Motor neuron (in vitro differentiated cells): ENCODE measurements at regions not wholly inside any gene's neighbourhood (a gene's known extent, or its start where the extent isn't known, plus 50 kb on each side); places are given as distances from the start of the nearest gene placed in this dataset.
"Not testable (repeated sequence)": the region's sequence is repeated elsewhere in the genome, so short reads cannot be mapped to it uniquely, and the experiment has no call there.

ENCODE experiments used
- ATAC-seq, 8 experiments: fragments of 200-7000 bp; cut with Tn5 transposase; replicated peaks in 6 of 8; 2 replicates each; pipeline ENCODE4 v1.8.0; 2021; ENCODE audit warnings: mild to moderate bottlenecking in 8 of 8, moderate library complexity in 8 of 8
- H3K27ac ChIP-seq, 2 donors: fragments of 250-450 bp; sonication (Bioruptor Pico); 2 replicates each; pipeline ENCODE4 v1.9.0; 2021; ENCODE audit warnings: antibody characterized with exemption in 2 of 2, mild to moderate bottlenecking in 2 of 2, moderate library complexity in 1 of 2
- H3K4me1 ChIP-seq, 2 donors: fragments of 250-450 bp; sonication (Bioruptor Pico); replicated peaks in 1 of 2; 2 replicates each; pipeline ENCODE4 v1.6.1; 2021; ENCODE audit warnings: antibody characterized with exemption in 2 of 2, mild to moderate bottlenecking in 2 of 2, moderate library complexity in 1 of 2
- H3K4me3 ChIP-seq, 5 donors: fragments of 250-450 bp; sonication (Bioruptor Pico); 2 replicates each; pipeline ENCODE4 v1.9.0; 2021; ENCODE audit warnings: antibody characterized with exemption in 5 of 5, mild to moderate bottlenecking in 5 of 5, moderate library complexity in 4 of 5
- WGBS, 10 experiments: fragments of 450-650 bp; shearing (Covaris generic); methylation state at CpG; one replicate each; pipeline ENCODE4 v1.0.0; 2022; 5-methylcytosine and 5-hydroxymethylcytosine counted together
- in situ Hi-C, 9 experiments: fragments of 400-800 bp; cut with MboI; loops; one replicate each; pipeline ENCODE4 v1.15.0; 2021; ENCODE audit warnings: low sequenced_read_pairs in 9 of 9, low pct_unique_long_range_greater_than_20kb in 2 of 9; ENCODE audit not compliant: unreplicated experiment in 9 of 9

DNA sequence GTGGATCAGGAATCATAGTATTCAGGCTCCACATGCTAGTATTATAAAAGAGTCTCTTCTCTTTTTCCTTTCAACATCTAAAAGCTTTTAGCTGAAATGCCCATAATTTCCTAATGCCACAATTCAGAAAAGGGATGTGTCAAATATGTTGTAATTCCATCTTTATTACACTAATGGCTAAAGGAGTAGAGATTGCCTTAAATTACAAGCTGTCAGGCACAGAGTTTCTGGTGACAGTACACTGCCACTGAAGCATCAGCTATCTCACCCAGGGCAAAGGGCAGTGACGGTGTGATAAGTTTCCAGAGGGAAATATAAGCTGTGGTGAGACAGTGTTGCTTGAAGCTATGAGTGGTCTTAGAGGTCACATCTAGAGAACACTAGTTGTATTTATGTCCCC is 581.1 kb downstream of the KCNT2 start:
- Histone ChIP-seq H3K27ac (no peak overlapping the region), H3K4me3 (no peak overlapping the region), H3K4me1 (no peaks in the 10 kb centered on the region)
- in situ Hi-C loops, result no loop called here
- ATAC-seq, result peak in 3 of 8 experiments; percentile 36 to 73 (median 47)
- 86% methylated on average over 1 of the region's 1 CpG; no CpG with 5 or more reads in 9 of the 10 experiments for WGBS, 10 experiments

DNA sequence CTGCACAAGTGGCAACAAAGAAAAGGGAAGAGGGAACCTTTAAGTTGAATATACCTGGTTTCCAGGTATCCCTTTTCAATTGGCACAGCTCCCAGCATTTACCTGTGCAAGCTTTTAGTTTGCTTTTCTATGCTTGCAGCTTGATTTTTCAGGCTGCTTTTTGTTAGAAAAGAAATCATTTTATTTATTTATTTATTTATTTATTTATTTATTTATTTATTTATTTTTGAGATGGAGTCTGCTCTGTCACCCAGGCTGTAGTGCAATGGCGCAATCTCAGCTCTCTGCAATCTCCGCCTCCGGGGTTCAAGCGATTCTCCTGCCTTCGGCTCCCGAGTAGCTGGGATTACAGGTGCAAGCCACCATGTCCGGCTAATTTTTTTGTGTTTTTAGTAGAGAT is 587.1 kb downstream of the KCNT2 start:
- in situ Hi-C loops, H3K4me3 ChIP-seq, H3K27ac ChIP-seq, ATAC-seq, H3K4me1 ChIP-seq: not testable (repeated sequence)
- WGBS, 10 experiments, result 33 to 100% (median 95%) methylated on average over 1 to 7 of the region's 7 CpGs; no CpG with 5 or more reads in 1 of the 10 experiments

DNA sequence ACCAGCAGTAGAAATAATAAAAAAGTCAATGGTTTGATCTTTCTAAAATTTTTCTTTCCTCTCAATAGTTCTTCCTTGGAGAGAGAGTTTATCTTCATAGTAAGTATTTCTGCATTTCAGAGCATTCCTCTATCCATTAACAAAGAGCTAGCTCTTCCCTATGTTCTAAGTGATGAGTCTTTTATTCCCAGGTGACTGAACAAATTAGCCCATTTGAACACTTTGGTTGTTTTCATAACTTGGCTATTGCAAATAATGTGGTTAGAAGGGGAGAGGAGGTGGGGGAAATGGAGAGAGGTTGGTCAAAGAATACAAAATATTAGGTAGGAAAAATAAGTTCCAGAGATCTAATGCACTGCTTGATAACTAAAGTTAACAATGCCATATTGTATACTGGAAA is 598.9 kb downstream of the KCNT2 start:
- no peak overlapping the region for H3K27ac ChIP-seq
- H3K4me3 ChIP-seq, result no peak overlapping the region
- in situ Hi-C loops, result no loop called here
- no peaks in the 10 kb centered on the region for H3K4me1 ChIP-seq
- ATAC-seq, result no peak

DNA sequence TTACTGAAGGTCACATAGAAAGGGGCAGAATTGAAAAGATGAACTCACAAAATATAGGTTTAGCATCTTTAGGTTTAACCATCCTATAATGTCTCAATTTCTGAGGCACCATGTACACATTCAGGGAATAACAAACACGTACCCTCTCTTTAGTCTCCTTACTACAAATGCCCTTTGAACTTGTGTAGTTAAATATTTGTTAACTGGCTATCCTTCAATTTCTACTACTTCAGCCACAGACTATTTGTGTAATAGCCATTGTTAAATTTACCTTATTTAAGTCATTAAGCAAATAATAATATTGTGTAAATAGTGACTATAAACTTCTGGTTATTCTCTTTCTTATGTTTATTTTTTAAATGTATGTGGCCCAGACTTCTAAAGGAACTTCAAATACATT is 600.5 kb downstream of the KCNT2 start:
- Histone ChIP-seq H3K4me1 (no peaks in the 10 kb centered on the region), H3K4me3 (no peak overlapping the region), H3K27ac (no peak overlapping the region)
- ATAC-seq, result no peak
- in situ Hi-C loops, result no loop called here
- 17 to 100% (median 62%) methylated on average over 1 of the region's 1 CpG; no CpG with 5 or more reads in 2 of the 10 experiments for WGBS, 10 experiments

DNA sequence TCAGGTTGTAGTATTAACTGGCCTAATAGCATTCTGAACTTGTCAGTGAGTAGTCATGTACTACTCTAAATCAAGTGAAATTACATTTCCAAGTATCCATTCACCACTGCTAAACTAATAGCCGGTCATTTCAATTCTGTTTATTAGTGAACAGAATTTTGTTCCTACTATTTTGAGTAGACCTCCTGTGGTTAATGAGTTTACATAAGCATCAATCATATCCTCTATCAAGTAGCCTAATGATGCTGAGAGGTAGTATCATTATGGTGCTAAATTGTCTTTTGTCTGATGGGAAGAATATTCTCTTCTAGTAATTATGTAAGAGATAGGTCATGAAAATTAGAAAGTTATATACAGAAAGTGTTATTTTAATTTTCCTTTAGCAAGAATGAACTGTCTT is 602.8 kb downstream of the KCNT2 start:
- in situ Hi-C loops, result no loop called here
- 40 to 100% (median 100%) methylated on average over 1 of the region's 1 CpG; no CpG with 5 or more reads in 2 of the 10 experiments for WGBS, 10 experiments
- H3K27ac ChIP-seq, result no peak overlapping the region
- H3K4me1 ChIP-seq, result no peaks in the 10 kb centered on the region
- no peak for ATAC-seq
- H3K4me3 ChIP-seq, result no peak overlapping the region

DNA sequence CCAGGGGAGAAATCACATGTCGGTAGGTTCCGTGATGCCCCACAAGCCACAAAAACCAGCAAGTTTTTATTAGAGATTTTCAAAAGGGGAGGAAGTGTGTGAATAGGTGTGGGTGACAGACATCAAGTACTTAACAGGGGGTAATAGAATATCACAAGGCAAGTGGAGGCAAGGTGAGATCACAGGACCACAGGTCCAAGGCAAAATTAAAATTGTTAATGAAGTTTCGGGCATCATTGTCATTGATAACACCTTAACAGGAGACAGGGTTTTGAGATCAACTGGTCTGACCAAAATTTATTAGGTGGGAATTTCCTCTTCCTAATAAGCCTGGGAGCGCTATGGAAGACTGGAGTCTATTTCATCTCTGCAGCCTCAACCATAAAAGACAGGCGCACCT is 603.9 kb downstream of the KCNT2 start:
- H3K27ac ChIP-seq, H3K4me1 ChIP-seq, ATAC-seq, H3K4me3 ChIP-seq, in situ Hi-C loops: not testable (repeated sequence)
- 0 to 85% (median 54%) methylated on average over 1 to 4 of the region's 5 CpGs; no CpG with 5 or more reads in 1 of the 10 experiments for WGBS, 10 experiments

DNA sequence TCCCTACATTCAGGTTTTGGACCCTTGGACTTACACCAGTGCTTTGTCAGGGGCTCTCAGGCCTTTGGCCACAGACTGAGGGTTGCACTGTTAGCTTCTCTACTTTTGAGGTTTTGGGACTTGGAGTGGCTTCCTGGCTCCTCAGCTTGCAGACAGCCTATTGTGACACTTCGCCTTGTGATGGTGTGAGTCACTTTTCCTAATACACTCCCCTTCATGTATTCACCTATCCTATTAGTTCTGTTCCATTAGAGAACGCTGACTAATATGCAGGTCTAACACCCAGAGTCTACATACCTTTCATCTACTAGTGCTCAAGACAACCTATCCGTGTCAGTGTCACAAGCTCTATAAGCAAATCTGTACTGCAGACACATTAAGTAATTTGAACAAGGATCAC is 605.3 kb downstream of the KCNT2 start:
- Histone ChIP-seq H3K4me3 (no peak overlapping the region), H3K27ac (no peak overlapping the region), H3K4me1 (no peaks in the 10 kb centered on the region)
- ATAC-seq, result peak in 1 of 8 experiments; percentile 14
- in situ Hi-C loops, result no loop called here
- 46 to 95% (median 70%) methylated on average over 1 to 3 of the region's 3 CpGs; no CpG with 5 or more reads in 2 of the 10 experiments for WGBS, 10 experiments

DNA sequence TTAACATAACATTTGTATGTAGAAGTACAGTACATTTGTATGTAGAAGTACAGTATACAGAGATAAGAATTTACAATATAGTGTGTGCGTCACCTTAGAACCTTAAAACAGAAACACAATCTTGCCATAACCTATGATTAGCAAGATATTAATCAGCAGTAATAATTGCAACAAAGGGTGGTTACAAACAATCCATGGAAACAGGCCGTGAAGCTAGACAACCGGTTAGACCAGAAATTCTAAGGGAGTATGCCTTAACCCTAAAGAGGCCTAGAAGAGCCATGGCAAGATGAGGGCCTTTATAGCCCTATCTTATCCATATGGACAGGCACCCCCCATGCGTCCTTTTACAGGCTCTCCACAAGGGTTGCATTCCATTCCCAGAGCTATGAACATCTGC is 605.9 kb downstream of the KCNT2 start:
- H3K4me3 ChIP-seq, H3K4me1 ChIP-seq, H3K27ac ChIP-seq, ATAC-seq, in situ Hi-C loops: not testable (repeated sequence)
- 70 to 100% (median 100%) methylated on average over 1 to 4 of the region's 4 CpGs; no CpG with 5 or more reads in 2 of the 10 experiments for WGBS, 10 experiments

DNA sequence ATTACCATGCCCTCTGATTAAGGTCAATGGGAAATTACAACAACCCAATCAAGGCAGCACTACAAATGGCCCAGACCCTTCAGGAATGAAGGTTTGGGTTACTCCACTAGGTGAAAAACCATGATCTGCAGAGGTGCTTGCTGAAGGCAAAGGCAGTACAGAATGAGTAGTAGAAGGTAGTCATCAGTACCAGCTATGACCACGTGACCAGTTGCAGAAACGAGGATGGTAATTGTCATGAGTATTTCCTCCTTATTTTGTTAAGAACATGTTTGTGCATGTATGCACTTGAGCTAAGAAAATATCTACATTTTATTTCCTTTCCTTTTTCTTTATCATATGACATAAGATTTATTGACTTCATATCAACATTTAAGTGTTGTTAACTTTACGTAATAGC is 607.1 kb downstream of the KCNT2 start:
- ATAC-seq, result no peak
- WGBS, 10 experiments, result 10 to 100% (median 93%) methylated on average over 1 to 3 of the region's 3 CpGs; no CpG with 5 or more reads in 1 of the 10 experiments
- in situ Hi-C loops, result no loop called here
- H3K27ac ChIP-seq, result no peak overlapping the region
- H3K4me1 ChIP-seq, result no peaks in the 10 kb centered on the region
- no peak overlapping the region for H3K4me3 ChIP-seq

DNA sequence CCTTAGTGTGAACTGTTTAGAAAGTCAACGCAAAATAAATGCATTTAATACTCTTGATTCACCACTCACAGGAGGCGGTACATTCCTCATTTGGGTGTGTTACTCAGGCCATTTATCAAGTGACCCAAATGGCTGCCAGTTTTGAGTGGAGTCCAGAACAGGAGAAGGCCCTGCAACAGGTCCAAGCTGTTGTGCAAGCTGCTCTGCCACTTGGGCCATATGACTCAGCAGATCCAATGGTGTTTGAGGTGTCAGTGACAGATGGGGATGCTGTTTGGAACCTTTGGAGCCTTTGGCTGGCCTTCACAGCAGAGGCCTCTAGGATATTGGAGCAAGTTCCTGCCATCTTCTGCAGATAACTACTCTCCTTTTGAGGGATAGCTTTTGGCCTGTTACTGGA is 609.2 kb downstream of the KCNT2 start:
- ATAC-seq, result no peak
- Histone ChIP-seq H3K4me3 (no peak overlapping the region), H3K27ac (no peak overlapping the region), H3K4me1 (no peaks in the 10 kb centered on the region)
- 0 to 100% (median 85%) methylated on average over 1 to 2 of the region's 2 CpGs; no CpG with 5 or more reads in 2 of the 10 experiments for WGBS, 10 experiments
- in situ Hi-C loops, result no loop called here

DNA sequence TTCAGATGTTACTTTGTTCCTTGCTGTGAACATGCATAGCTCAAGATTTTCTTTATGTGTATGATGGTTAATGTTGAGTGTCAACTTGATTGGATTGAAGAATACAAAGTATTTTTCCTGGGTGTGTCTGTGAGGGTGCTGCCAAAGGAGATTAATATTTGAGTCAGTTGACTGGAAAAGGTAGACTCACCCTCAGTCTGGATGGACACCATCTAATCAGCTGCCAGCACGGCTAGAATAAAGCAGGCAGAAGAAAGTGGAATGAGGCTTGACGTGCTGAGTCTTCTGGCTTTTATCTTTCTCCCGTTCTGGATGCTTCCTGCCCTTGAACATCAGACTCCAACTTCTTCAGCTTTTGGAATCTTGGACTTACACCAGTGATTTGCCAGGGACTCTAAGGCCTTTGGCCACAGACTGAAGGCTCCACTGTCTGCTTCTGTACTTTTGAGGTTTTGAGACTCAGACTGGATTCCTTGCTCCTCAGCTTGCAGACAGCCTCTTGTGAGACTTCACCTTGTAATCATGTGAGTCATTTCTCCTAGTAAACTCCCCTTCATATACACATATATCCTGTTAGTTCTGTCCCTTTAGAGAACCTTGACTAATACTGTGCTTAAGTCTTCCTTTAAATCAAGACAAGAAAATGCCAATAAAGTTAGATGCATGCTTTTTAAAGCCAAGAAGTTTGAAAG is 626.6 kb downstream of the KCNT2 start:
- Histone ChIP-seq H3K4me3 (no peak overlapping the region), H3K27ac (no peak overlapping the region), H3K4me1 (no peaks in the 10 kb centered on the region)
- WGBS, 10 experiments, result 50 to 93% (median 80%) methylated on average over 1 to 3 of the region's 3 CpGs; no CpG with 5 or more reads in 3 of the 10 experiments
- ATAC-seq, result no peak
- in situ Hi-C loops, result no loop called here

DNA sequence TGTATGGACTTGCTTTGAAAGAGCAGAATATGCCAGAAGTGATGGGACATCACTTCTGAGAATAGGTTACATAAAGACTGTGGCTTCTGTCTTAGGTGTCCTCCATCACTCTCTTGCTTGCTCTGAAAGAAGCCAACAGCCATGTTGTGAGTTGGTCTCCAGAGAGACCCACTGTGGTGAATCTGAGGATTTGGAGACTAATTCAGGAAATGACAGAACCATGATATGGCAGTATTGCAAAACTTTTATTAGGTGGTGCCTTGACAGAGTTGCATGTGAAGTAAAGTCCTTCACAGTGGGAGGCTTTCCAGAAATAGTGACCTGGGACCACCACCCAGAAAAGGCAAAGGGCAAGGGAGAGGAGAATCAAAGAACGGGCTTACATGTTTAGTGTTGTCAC is 628.6 kb downstream of the KCNT2 start:
- 0 to 67% (median 56%) methylated on average over 1 of the region's 1 CpG; no CpG with 5 or more reads in 3 of the 10 experiments for WGBS, 10 experiments
- Histone ChIP-seq H3K27ac (no peak overlapping the region), H3K4me1 (no peaks in the 10 kb centered on the region), H3K4me3 (no peak overlapping the region)
- ATAC-seq, result no peak
- in situ Hi-C loops, result no loop called here

DNA sequence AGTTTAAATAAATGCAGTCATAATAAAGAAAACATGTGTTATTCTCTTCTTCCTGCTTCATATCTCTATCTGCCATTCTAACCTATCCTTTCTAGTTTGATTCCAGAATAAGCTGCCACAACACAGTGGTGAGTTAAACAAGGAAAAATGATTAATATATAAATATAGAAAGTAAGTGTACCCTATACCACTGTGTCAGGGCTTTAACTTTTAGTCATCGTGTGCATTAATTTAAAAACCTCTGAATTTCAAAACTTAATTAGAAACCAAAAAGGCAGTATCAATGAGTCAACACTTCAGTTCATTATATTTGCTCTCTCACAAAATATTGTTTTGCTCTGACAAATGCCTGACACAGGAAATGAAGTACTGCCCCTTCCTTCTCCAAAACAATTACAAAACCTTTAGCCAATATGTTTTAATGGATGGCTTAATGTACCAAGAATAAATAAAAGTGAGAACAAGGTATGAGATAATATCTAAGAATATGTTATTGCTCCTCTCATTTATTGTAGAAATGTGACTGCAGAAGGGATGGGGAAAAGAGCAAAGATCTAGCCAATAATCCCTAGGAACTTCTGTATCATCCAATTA is 634.8 kb downstream of the KCNT2 start:
- peak in 3 of 8 experiments; percentile 23 to 91 (median 82) for ATAC-seq

DNA sequence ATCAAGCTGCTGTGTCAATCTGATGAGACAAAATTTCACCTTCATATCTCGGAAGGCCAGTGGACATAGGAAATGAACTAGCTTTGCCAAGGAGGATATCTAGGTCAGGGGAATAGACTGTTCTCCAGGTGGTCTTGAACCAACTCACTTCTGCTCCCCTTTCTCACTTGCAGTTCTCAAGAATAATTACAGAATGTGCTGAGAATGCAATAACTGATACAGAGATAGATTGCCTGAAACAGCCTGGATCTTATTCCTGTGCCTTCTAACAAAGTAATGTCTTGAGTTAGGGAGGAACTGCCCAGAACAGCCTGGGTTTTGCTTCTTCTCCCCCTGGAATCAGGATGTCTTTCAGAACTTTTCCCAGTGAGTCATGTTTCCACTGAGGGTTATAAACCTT is 636.7 kb downstream of the KCNT2 start:
- Histone ChIP-seq H3K4me1 (no peaks in the 10 kb centered on the region), H3K27ac (no peak overlapping the region), H3K4me3 (no peak overlapping the region)
- no peak for ATAC-seq
- WGBS, 10 experiments, result 55 to 100% (median 90%) methylated on average over 1 of the region's 1 CpG; no CpG with 5 or more reads in 3 of the 10 experiments
- in situ Hi-C loops, result no loop called here

More for the DNA sequence above, 634.8 kb downstream of the KCNT2 start:
- Histone ChIP-seq H3K27ac (no peak overlapping the region), H3K4me3 (no peak overlapping the region), H3K4me1 (no peaks in the 10 kb centered on the region)
- in situ Hi-C loops, result no loop called here
- 0 to 88% (median 71%) methylated on average over 1 of the region's 1 CpG; no CpG with 5 or more reads in 3 of the 10 experiments for WGBS, 10 experiments
